GM21723 (cell line): ENCODE measurements at regions not wholly inside any gene's neighbourhood (a gene's known extent, or its start where the extent isn't known, plus 50 kb on each side); places are given as distances from the start of the nearest gene placed in this dataset.
"Not testable (repeated sequence)": the region's sequence is repeated elsewhere in the genome, so short reads cannot be mapped to it uniquely, and the experiment has no call there.

Source experiments
- ATAC-seq: cut with Tn5 transposase; IDR thresholded peaks from one replicate; pipeline ENCODE4 v1.9.1; 2021; ENCODE audit warnings: mild to moderate bottlenecking, moderate library complexity; ENCODE audit not compliant: unreplicated experiment

- ATAC-seq, result no peak
Measured at GRCh38 chr18:961644-962355, 57.1 kb downstream of the ADCYAP1 start.

- no peak for ATAC-seq
Measured at GRCh38 chr18:963276-963675, 58.6 kb downstream of the ADCYAP1 start.

GRCh38 chr18:965921-966758 lies 61.5 kb downstream of the ADCYAP1 start:
- ATAC-seq, result no peak

GRCh38 chr18:966759-967576 lies 62.3 kb downstream of the ADCYAP1 start:
- ATAC-seq, result no peak

- ATAC-seq, result not testable (repeated sequence)
Measured at GRCh38 chr18:968910-969309, 64.2 kb downstream of the ADCYAP1 start.

GRCh38 chr18:969311-969710 lies 64.6 kb downstream of the ADCYAP1 start:
- not testable (repeated sequence) for ATAC-seq

- ATAC-seq, result not testable (repeated sequence)
Measured at GRCh38 chr18:974606-975005, 69.9 kb downstream of the ADCYAP1 start.

- not testable (repeated sequence) for ATAC-seq
Measured at GRCh38 chr18:976393-977128, 71.9 kb downstream of the ADCYAP1 start.

GRCh38 chr18:977327-977726 lies 72.7 kb downstream of the ADCYAP1 start:
- ATAC-seq, result not testable (repeated sequence)

- ATAC-seq, result not testable (repeated sequence)
Measured at GRCh38 chr18:977732-978131, 73.1 kb downstream of the ADCYAP1 start.

GRCh38 chr18:980586-980985 lies 75.9 kb downstream of the ADCYAP1 start:
- ATAC-seq, result no peak

- no peak for ATAC-seq
Measured at GRCh38 chr18:984004-984403, 79.3 kb downstream of the ADCYAP1 start.

GRCh38 chr18:985212-985661 lies 80.6 kb downstream of the ADCYAP1 start:
- no peak for ATAC-seq

- no peak for ATAC-seq
Measured at GRCh38 chr18:986051-986450, 81.4 kb downstream of the ADCYAP1 start.

GRCh38 chr18:986552-986951 lies 81.9 kb downstream of the ADCYAP1 start:
- no peak for ATAC-seq

GRCh38 chr18:987325-988186 lies 82.9 kb downstream of the ADCYAP1 start:
- no peak for ATAC-seq

- no peak for ATAC-seq
Measured at GRCh38 chr18:989425-989824, 84.8 kb downstream of the ADCYAP1 start.

GRCh38 chr18:990197-990596 lies 85.5 kb downstream of the ADCYAP1 start:
- ATAC-seq, result no peak

- ATAC-seq, result no peak
Measured at GRCh38 chr18:991441-991840, 86.8 kb downstream of the ADCYAP1 start.

- no peak for ATAC-seq
Measured at GRCh38 chr18:993560-993959, 88.9 kb downstream of the ADCYAP1 start.
